ENCODE measurements at regions not wholly inside any gene's neighbourhood (a gene's known extent, or its start where the extent isn't known, plus 50 kb on each side); places are given as distances from the start of the nearest gene placed in this dataset.

DNA sequence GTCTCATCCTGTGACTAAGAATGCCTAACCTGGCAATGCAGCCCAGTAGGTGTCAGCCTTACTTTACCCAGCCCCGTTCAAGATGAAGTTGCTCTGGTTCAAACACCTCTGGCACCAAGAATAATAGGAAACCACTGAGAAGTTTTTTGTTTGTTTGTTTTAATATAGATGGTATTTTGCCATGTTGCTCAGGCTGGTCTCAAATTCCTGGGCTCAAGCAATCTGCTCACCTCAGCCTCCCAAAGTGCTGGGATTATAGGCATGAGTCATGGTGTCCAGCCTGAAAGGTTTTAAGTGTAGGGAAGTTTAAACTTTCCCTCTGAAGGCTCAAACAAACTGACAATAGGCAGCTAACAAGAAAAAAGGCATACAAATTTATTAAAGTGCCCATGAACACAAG, 51.2 kb upstream of the ABCC4 start:
- Histone ChIP-seq H3K36me3 (ENCODE audit: control insufficient read depth in 2 of 2, insufficient read depth in 2 of 2, low read length in 2 of 2) (no peaks in the 10 kb centered on the region), H3K27ac (ENCODE audit: low read depth in 2 of 2, low read length in 2 of 2) (no peak overlapping the region)

DNA sequence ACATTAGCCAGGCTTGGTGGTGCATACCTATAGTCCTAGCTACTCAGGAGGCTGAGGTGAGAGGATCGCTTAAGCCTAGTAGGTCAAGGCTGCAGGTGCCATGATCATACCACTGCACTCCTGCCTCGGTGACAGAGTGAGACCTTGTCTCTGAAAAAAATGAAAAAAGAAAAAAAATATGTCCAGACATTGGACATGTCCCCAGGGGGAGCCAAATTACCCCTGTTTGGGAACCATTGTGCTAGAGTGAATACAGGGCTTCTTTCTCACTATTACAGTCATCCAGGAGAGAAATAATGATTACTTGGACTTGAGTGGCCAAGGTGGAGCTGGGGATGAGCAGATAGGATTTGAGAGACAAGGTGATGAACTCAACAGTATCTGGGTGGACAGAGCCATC, 52.9 kb upstream of the ABCC4 start:
- no peak overlapping the region for H3K27ac ChIP-seq (ENCODE audit: low read depth in 2 of 2, low read length in 2 of 2)

More for the DNA sequence above, 51.2 kb upstream of the ABCC4 start:
- Histone ChIP-seq H3K4me3 (ENCODE audit: low read length in 2 of 2) (no peak overlapping the region), H3K4me1 (ENCODE audit: control insufficient read depth in 2 of 2, insufficient read depth in 2 of 2, low read length in 2 of 2) (no peaks in the 10 kb centered on the region), H3K9ac (ENCODE audit: low read depth in 1 of 2, low read length in 2 of 2) (no peak overlapping the region), H3K27me3 (ENCODE audit: control insufficient read depth in 2 of 2, insufficient read depth in 2 of 2, low read length in 2 of 2) (no peaks in the 10 kb centered on the region), H3K9me3 (ENCODE audit: control insufficient read depth in 2 of 2, low read length in 2 of 2) (no peaks in the 10 kb centered on the region)

GRCh38 chr13:95354680-95355487, 53.6 kb upstream of the ABCC4 start:
- Histone ChIP-seq H3K27me3 (ENCODE audit: control insufficient read depth in 2 of 2, insufficient read depth in 2 of 2, low read length in 2 of 2) (no peaks in the 10 kb centered on the region), H3K9me3 (ENCODE audit: control insufficient read depth in 2 of 2, low read length in 2 of 2) (no peaks in the 10 kb centered on the region), H3K27ac (ENCODE audit: low read depth in 2 of 2, low read length in 2 of 2) (no peak overlapping the region), H3K4me3 (ENCODE audit: low read length in 2 of 2) (no peak overlapping the region), H3K4me1 (ENCODE audit: control insufficient read depth in 2 of 2, insufficient read depth in 2 of 2, low read length in 2 of 2) (no peaks in the 10 kb centered on the region), H3K36me3 (ENCODE audit: control insufficient read depth in 2 of 2, insufficient read depth in 2 of 2, low read length in 2 of 2) (no peaks in the 10 kb centered on the region), H3K9ac (ENCODE audit: low read depth in 1 of 2, low read length in 2 of 2) (no peak overlapping the region)

More for the DNA sequence above, 52.9 kb upstream of the ABCC4 start:
- H3K36me3 ChIP-seq (ENCODE audit: control insufficient read depth in 2 of 2, insufficient read depth in 2 of 2, low read length in 2 of 2), result no peaks in the 10 kb centered on the region
- H3K4me3 ChIP-seq (ENCODE audit: low read length in 2 of 2), result no peak overlapping the region
- no peak overlapping the region for H3K9ac ChIP-seq (ENCODE audit: low read depth in 1 of 2, low read length in 2 of 2)
- H3K4me1 ChIP-seq (ENCODE audit: control insufficient read depth in 2 of 2, insufficient read depth in 2 of 2, low read length in 2 of 2), result no peaks in the 10 kb centered on the region
- no peaks in the 10 kb centered on the region for H3K9me3 ChIP-seq (ENCODE audit: control insufficient read depth in 2 of 2, low read length in 2 of 2)
- no peaks in the 10 kb centered on the region for H3K27me3 ChIP-seq (ENCODE audit: control insufficient read depth in 2 of 2, insufficient read depth in 2 of 2, low read length in 2 of 2)

GRCh38 chr13:95355494-95355893, 54.2 kb upstream of the ABCC4 start:
- Histone ChIP-seq H3K4me1 (ENCODE audit: control insufficient read depth in 2 of 2, insufficient read depth in 2 of 2, low read length in 2 of 2) (no peaks in the 10 kb centered on the region), H3K27ac (ENCODE audit: low read depth in 2 of 2, low read length in 2 of 2) (no peak overlapping the region)

GRCh38 chr13:95356916-95357315, 55.7 kb upstream of the ABCC4 start:
- H3K9me3 ChIP-seq (ENCODE audit: control insufficient read depth in 2 of 2, low read length in 2 of 2), result no peaks in the 10 kb centered on the region
- H3K27ac ChIP-seq (ENCODE audit: low read depth in 2 of 2, low read length in 2 of 2), result no peak overlapping the region
- H3K9ac ChIP-seq (ENCODE audit: low read depth in 1 of 2, low read length in 2 of 2), result no peak overlapping the region
- H3K4me1 ChIP-seq (ENCODE audit: control insufficient read depth in 2 of 2, insufficient read depth in 2 of 2, low read length in 2 of 2), result no peaks in the 10 kb centered on the region
- H3K36me3 ChIP-seq (ENCODE audit: control insufficient read depth in 2 of 2, insufficient read depth in 2 of 2, low read length in 2 of 2), result no peaks in the 10 kb centered on the region
- H3K4me3 ChIP-seq (ENCODE audit: low read length in 2 of 2), result no peak overlapping the region
- no peaks in the 10 kb centered on the region for H3K27me3 ChIP-seq (ENCODE audit: control insufficient read depth in 2 of 2, insufficient read depth in 2 of 2, low read length in 2 of 2)

More at GRCh38 chr13:95355494-95355893, 54.2 kb upstream of the ABCC4 start:
- Histone ChIP-seq H3K9me3 (ENCODE audit: control insufficient read depth in 2 of 2, low read length in 2 of 2) (no peaks in the 10 kb centered on the region), H3K4me3 (ENCODE audit: low read length in 2 of 2) (no peak overlapping the region), H3K27me3 (ENCODE audit: control insufficient read depth in 2 of 2, insufficient read depth in 2 of 2, low read length in 2 of 2) (no peaks in the 10 kb centered on the region), H3K9ac (ENCODE audit: low read depth in 1 of 2, low read length in 2 of 2) (no peak overlapping the region), H3K36me3 (ENCODE audit: control insufficient read depth in 2 of 2, insufficient read depth in 2 of 2, low read length in 2 of 2) (no peaks in the 10 kb centered on the region)

- H3K36me3 ChIP-seq (ENCODE audit: control insufficient read depth in 2 of 2, insufficient read depth in 2 of 2, low read length in 2 of 2), result no peaks in the 10 kb centered on the region
- no peaks in the 10 kb centered on the region for H3K4me1 ChIP-seq (ENCODE audit: control insufficient read depth in 2 of 2, insufficient read depth in 2 of 2, low read length in 2 of 2)
- H3K27me3 ChIP-seq (ENCODE audit: control insufficient read depth in 2 of 2, insufficient read depth in 2 of 2, low read length in 2 of 2), result no peaks in the 10 kb centered on the region
- no peak overlapping the region for H3K9ac ChIP-seq (ENCODE audit: low read depth in 1 of 2, low read length in 2 of 2)
- no peak overlapping the region for H3K27ac ChIP-seq (ENCODE audit: low read depth in 2 of 2, low read length in 2 of 2)
- H3K4me3 ChIP-seq (ENCODE audit: low read length in 2 of 2), result no peak overlapping the region
- no peaks in the 10 kb centered on the region for H3K9me3 ChIP-seq (ENCODE audit: control insufficient read depth in 2 of 2, low read length in 2 of 2)
Observed at GRCh38 chr13:95357875-95358274, 56.6 kb upstream of the ABCC4 start.

DNA sequence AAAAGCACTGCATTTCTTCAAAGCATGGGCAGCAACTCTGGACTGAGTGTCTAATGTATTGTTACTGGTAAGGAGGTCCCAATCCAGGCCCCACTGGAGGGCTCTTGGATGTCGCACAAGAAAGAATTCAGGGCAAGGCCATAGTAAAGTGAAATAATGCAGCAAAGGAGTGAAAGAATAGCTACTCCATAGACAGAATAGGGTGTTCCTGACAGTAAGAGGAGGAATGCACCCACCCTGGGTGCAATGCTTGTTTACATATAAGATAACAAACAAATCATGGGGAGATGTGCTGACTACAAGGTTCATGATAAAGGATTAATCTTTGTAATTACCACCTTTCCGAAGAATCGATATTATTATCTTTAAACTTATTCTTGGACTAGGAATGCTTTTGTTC, 58.8 kb upstream of the ABCC4 start:
- H3K36me3 ChIP-seq (ENCODE audit: control insufficient read depth in 2 of 2, insufficient read depth in 2 of 2, low read length in 2 of 2), result no peaks in the 10 kb centered on the region
- no peak overlapping the region for H3K27ac ChIP-seq (ENCODE audit: low read depth in 2 of 2, low read length in 2 of 2)
- no peak overlapping the region for H3K9ac ChIP-seq (ENCODE audit: low read depth in 1 of 2, low read length in 2 of 2)
- H3K27me3 ChIP-seq (ENCODE audit: control insufficient read depth in 2 of 2, insufficient read depth in 2 of 2, low read length in 2 of 2), result no peaks in the 10 kb centered on the region
- no peaks in the 10 kb centered on the region for H3K9me3 ChIP-seq (ENCODE audit: control insufficient read depth in 2 of 2, low read length in 2 of 2)
- H3K4me3 ChIP-seq (ENCODE audit: low read length in 2 of 2), result no peak overlapping the region
- H3K4me1 ChIP-seq (ENCODE audit: control insufficient read depth in 2 of 2, insufficient read depth in 2 of 2, low read length in 2 of 2), result no peaks in the 10 kb centered on the region

GRCh38 chr13:95360464-95361097, 59.3 kb upstream of the ABCC4 start:
- Histone ChIP-seq H3K4me1 (ENCODE audit: control insufficient read depth in 2 of 2, insufficient read depth in 2 of 2, low read length in 2 of 2) (no peaks in the 10 kb centered on the region), H3K9ac (ENCODE audit: low read depth in 1 of 2, low read length in 2 of 2) (no peak overlapping the region), H3K27ac (ENCODE audit: low read depth in 2 of 2, low read length in 2 of 2) (no peak overlapping the region), H3K4me3 (ENCODE audit: low read length in 2 of 2) (no peak overlapping the region), H3K27me3 (ENCODE audit: control insufficient read depth in 2 of 2, insufficient read depth in 2 of 2, low read length in 2 of 2) (no peaks in the 10 kb centered on the region), H3K9me3 (ENCODE audit: control insufficient read depth in 2 of 2, low read length in 2 of 2) (no peaks in the 10 kb centered on the region), H3K36me3 (ENCODE audit: control insufficient read depth in 2 of 2, insufficient read depth in 2 of 2, low read length in 2 of 2) (no peaks in the 10 kb centered on the region)

GRCh38 chr13:95361686-95362085, 60.4 kb upstream of the ABCC4 start:
- no peaks in the 10 kb centered on the region for H3K4me1 ChIP-seq (ENCODE audit: control insufficient read depth in 2 of 2, insufficient read depth in 2 of 2, low read length in 2 of 2)

DNA sequence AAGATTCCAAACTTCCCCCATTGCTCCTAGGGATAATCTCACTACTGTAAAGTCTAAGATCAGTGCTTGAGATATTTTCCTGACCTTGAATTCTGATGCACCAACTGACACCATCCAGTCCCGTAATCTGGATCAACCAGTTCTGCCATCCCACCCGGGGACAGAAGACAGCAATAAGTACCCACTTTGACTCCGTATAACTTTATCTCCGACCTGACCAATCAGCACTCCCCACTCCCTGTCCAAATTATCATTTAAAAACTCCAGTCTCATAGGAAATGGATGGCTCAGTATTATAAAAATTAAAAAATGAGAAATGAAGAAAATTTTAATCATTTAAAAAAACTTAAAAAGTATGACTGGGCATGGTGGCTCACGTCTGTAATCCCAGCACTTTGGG, 61.4 kb upstream of the ABCC4 start:
- Histone ChIP-seq H3K27me3 (ENCODE audit: control insufficient read depth in 2 of 2, insufficient read depth in 2 of 2, low read length in 2 of 2) (no peaks in the 10 kb centered on the region), H3K27ac (ENCODE audit: low read depth in 2 of 2, low read length in 2 of 2) (no peak overlapping the region), H3K4me1 (ENCODE audit: control insufficient read depth in 2 of 2, insufficient read depth in 2 of 2, low read length in 2 of 2) (no peaks in the 10 kb centered on the region)

More at GRCh38 chr13:95361686-95362085, 60.4 kb upstream of the ABCC4 start:
- H3K27me3 ChIP-seq (ENCODE audit: control insufficient read depth in 2 of 2, insufficient read depth in 2 of 2, low read length in 2 of 2), result no peaks in the 10 kb centered on the region
- H3K9me3 ChIP-seq (ENCODE audit: control insufficient read depth in 2 of 2, low read length in 2 of 2), result no peaks in the 10 kb centered on the region
- H3K27ac ChIP-seq (ENCODE audit: low read depth in 2 of 2, low read length in 2 of 2), result no peak overlapping the region
- H3K4me3 ChIP-seq (ENCODE audit: low read length in 2 of 2), result no peak overlapping the region
- H3K9ac ChIP-seq (ENCODE audit: low read depth in 1 of 2, low read length in 2 of 2), result no peak overlapping the region
- H3K36me3 ChIP-seq (ENCODE audit: control insufficient read depth in 2 of 2, insufficient read depth in 2 of 2, low read length in 2 of 2), result no peaks in the 10 kb centered on the region

More for the DNA sequence above, 61.4 kb upstream of the ABCC4 start:
- H3K4me3 ChIP-seq (ENCODE audit: low read length in 2 of 2), result no peak overlapping the region
- H3K9me3 ChIP-seq (ENCODE audit: control insufficient read depth in 2 of 2, low read length in 2 of 2), result no peaks in the 10 kb centered on the region
- no peak overlapping the region for H3K9ac ChIP-seq (ENCODE audit: low read depth in 1 of 2, low read length in 2 of 2)
- H3K36me3 ChIP-seq (ENCODE audit: control insufficient read depth in 2 of 2, insufficient read depth in 2 of 2, low read length in 2 of 2), result no peaks in the 10 kb centered on the region

Data from mucosa of rectum (tissue), 2 donors.